ENCODE measurements at regions not wholly inside any gene's neighbourhood (a gene's known extent, or its start where the extent isn't known, plus 50 kb on each side); places are given as distances from the start of the nearest gene placed in this dataset.
"Not testable (repeated sequence)": the region's sequence is repeated elsewhere in the genome, so short reads cannot be mapped to it uniquely, and the experiment has no call there.

GRCh38 chr6:155880900-155881299, 425.3 kb upstream of the NOX3 start:
- no peaks in the 10 kb centered on the region for H3K9me3 ChIP-seq
- DNase-seq = no peak
- WGBS, 3 donors = 62 to 67% (median 66%) methylated on average over 3 of the region's 3 CpGs
- no peak overlapping the region for H3K4me3 ChIP-seq
- H3K36me3 ChIP-seq = no peaks in the 10 kb centered on the region
- intact Hi-C loops (cut with DNase I) = no loop called here
- TF ChIP-seq CTCF (IDR thresholded peaks at IDR 0.05) (no peak), EP300 (IDR thresholded peaks at IDR 0.05) (no peak), POLR2A (IDR thresholded peaks at IDR 0.05) (no peak)
- no peak overlapping the region for H3K27ac ChIP-seq
- no peaks in the 10 kb centered on the region for H3K27me3 ChIP-seq
- peaks cover 11% of the 10 kb centered on the region for H3K4me1 ChIP-seq (ENCODE audit: insufficient read depth)

- Histone ChIP-seq H3K27me3 (no peaks in the 10 kb centered on the region), H3K4me3 (no peak overlapping the region), H3K9me3 (no peaks in the 10 kb centered on the region), H3K27ac (no peak overlapping the region), H3K4me1 (ENCODE audit: insufficient read depth) (no peaks in the 10 kb centered on the region), H3K36me3 (no peaks in the 10 kb centered on the region)
- 86 to 94% (median 93%) methylated on average over 6 of the region's 6 CpGs for WGBS, 3 donors
- TF ChIP-seq EP300 (IDR thresholded peaks at IDR 0.05) = no peak
- no peak for TF ChIP-seq POLR2A (IDR thresholded peaks at IDR 0.05)
- TF ChIP-seq CTCF (IDR thresholded peaks at IDR 0.05) = no peak
- DNase-seq = no peak
- intact Hi-C loops (cut with DNase I) = no loop called here
These were observed 417.3 kb upstream of the NOX3 start for GRCh38 chr6:155872961-155873360.

- no peaks in the 10 kb centered on the region for H3K4me1 ChIP-seq (ENCODE audit: insufficient read depth)
- H3K27ac ChIP-seq = no peak overlapping the region
- WGBS, 3 donors = 94 to 95% (median 94%) methylated on average over 4 of the region's 4 CpGs
- no peaks in the 10 kb centered on the region for H3K36me3 ChIP-seq
- no peak overlapping the region for H3K4me3 ChIP-seq
- intact Hi-C loops (cut with DNase I) = no loop called here
- no peak for DNase-seq
- H3K9me3 ChIP-seq = no peaks in the 10 kb centered on the region
- no peak for TF ChIP-seq CTCF (IDR thresholded peaks at IDR 0.05)
- no peak for TF ChIP-seq EP300 (IDR thresholded peaks at IDR 0.05)
- TF ChIP-seq POLR2A (IDR thresholded peaks at IDR 0.05) = no peak
- no peaks in the 10 kb centered on the region for H3K27me3 ChIP-seq
These were observed 412.0 kb upstream of the NOX3 start for GRCh38 chr6:155867682-155868081.

- H3K27ac ChIP-seq; H3K4me3 ChIP-seq; H3K36me3 ChIP-seq; H3K27me3 ChIP-seq; DNase-seq; H3K9me3 ChIP-seq; H3K4me1 ChIP-seq (ENCODE audit: insufficient read depth); intact Hi-C loops (cut with DNase I): not testable (repeated sequence)
- WGBS, 3 donors = 96 to 97% (median 96%) methylated on average over 15 to 46 of the region's 46 CpGs
These were observed 411.2 kb upstream of the NOX3 start for GRCh38 chr6:155866676-155867390.

GRCh38 chr6:155861821-155862220, 406.2 kb upstream of the NOX3 start:
- Histone ChIP-seq H3K36me3 (no peaks in the 10 kb centered on the region), H3K4me3 (no peak overlapping the region), H3K27ac (no peak overlapping the region), H3K4me1 (ENCODE audit: insufficient read depth) (no peaks in the 10 kb centered on the region), H3K27me3 (no peaks in the 10 kb centered on the region), H3K9me3 (no peaks in the 10 kb centered on the region)
- WGBS, 3 donors = 73 to 95% (median 88%) methylated on average over 2 of the region's 2 CpGs
- intact Hi-C loops (cut with DNase I) = no loop called here
- no peak for DNase-seq
- TF ChIP-seq POLR2A (IDR thresholded peaks at IDR 0.05) (no peak), CTCF (IDR thresholded peaks at IDR 0.05) (no peak), EP300 (IDR thresholded peaks at IDR 0.05) (no peak)

GRCh38 chr6:155858906-155859305, 403.3 kb upstream of the NOX3 start:
- H3K9me3 ChIP-seq; DNase-seq; H3K27ac ChIP-seq; H3K4me1 ChIP-seq (ENCODE audit: insufficient read depth); intact Hi-C loops (cut with DNase I); H3K27me3 ChIP-seq; H3K36me3 ChIP-seq; H3K4me3 ChIP-seq: not testable (repeated sequence)
- 80 to 93% (median 85%) methylated on average over 4 of the region's 4 CpGs for WGBS, 3 donors
